ENCODE measurements at regions not wholly inside any gene's neighbourhood (a gene's known extent, or its start where the extent isn't known, plus 50 kb on each side); places are given as distances from the start of the nearest gene placed in this dataset.

GRCh38 chr21:35360870-35361570 lies 311.9 kb upstream of the RUNX1 start:
- no TSS peak for BruUV-seq (replicated peaks)
- Histone ChIP-seq H2AFZ (ENCODE audit: low read length) (no peak overlapping the region), H3K4me1 (ENCODE audit: insufficient read depth, low read length, poor library complexity, severe bottlenecking) (no peaks in the 10 kb centered on the region), H3K4me3 (ENCODE audit: low read depth, low read length, poor library complexity, severe bottlenecking) (no peak overlapping the region), H3K36me3 (ENCODE audit: insufficient read depth, low read length) (no peaks in the 10 kb centered on the region), H3K9me2 (ENCODE audit: insufficient read depth, low read length) (no peaks in the 10 kb centered on the region), H3K4me2 (ENCODE audit: low read length) (no peak overlapping the region), H3K27ac (ENCODE audit: low read depth, low read length, poor library complexity, severe bottlenecking) (no peak overlapping the region), H3K9me3 (ENCODE audit: low read length) (no peaks in the 10 kb centered on the region), H3K79me2 (ENCODE audit: insufficient read depth, low read depth, low read length) (no peaks in the 10 kb centered on the region), H4K20me1 (ENCODE audit: insufficient read depth, low read length) (no peaks in the 10 kb centered on the region)
- no peak for TF ChIP-seq EZH2phosphoT487 (IDR thresholded peaks at IDR 0.05; ENCODE audit: borderline replicate concordance, low read depth, low read length)
- TF ChIP-seq, protein P1, sequence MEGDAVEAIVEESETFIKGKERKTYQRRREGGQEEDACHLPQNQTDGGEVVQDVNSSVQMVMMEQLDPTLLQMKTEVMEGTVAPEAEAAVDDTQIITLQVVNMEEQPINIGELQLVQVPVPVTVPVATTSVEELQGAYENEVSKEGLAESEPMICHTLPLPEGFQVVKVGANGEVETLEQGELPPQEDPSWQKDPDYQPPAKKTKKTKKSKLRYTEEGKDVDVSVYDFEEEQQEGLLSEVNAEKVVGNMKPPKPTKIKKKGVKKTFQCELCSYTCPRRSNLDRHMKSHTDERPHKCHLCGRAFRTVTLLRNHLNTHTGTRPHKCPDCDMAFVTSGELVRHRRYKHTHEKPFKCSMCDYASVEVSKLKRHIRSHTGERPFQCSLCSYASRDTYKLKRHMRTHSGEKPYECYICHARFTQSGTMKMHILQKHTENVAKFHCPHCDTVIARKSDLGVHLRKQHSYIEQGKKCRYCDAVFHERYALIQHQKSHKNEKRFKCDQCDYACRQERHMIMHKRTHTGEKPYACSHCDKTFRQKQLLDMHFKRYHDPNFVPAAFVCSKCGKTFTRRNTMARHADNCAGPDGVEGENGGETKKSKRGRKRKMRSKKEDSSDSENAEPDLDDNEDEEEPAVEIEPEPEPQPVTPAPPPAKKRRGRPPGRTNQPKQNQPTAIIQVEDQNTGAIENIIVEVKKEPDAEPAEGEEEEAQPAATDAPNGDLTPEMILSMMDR (conservative IDR thresholded peaks at IDR 0.05; ENCODE audit: low read length) = no peak
- ChIA-PET CTCF (ENCODE audit: unreplicated experiment) (interaction anchor here (0.6 kb wide), 1 partner anchor 865 kb away, joined by 3 read pairs; no protein-coding TSS in a partner anchor), POLR2A (interaction anchor here (1.0 kb wide), 1 partner anchor 9 kb away, joined by 3 read pairs; no protein-coding TSS in a partner anchor)
- intact Hi-C loops (cut with micrococcal nuclease; ENCODE audit: unreplicated experiment) = no loop called here
- DNase-seq (ENCODE audit: low spot score) = no peak

GRCh38 chr21:35359076-35359475 lies 310.0 kb upstream of the RUNX1 start:
- intact Hi-C loops (cut with micrococcal nuclease; ENCODE audit: unreplicated experiment) = no loop called here
- H3K9me2 ChIP-seq (ENCODE audit: insufficient read depth, low read length) = no peaks in the 10 kb centered on the region
- no peaks in the 10 kb centered on the region for H3K4me1 ChIP-seq (ENCODE audit: insufficient read depth, low read length, poor library complexity, severe bottlenecking)
- no peaks in the 10 kb centered on the region for H3K9me3 ChIP-seq (ENCODE audit: low read length)
- no peak overlapping the region for H3K4me2 ChIP-seq (ENCODE audit: low read length)
- ChIA-PET CTCF (ENCODE audit: unreplicated experiment) (no interaction called here), POLR2A (interaction anchor here (1.4 kb wide), 1 partner anchor 20 kb away, joined by 3 read pairs; no protein-coding TSS in a partner anchor)
- H3K36me3 ChIP-seq (ENCODE audit: insufficient read depth, low read length) = no peaks in the 10 kb centered on the region
- H3K27ac ChIP-seq (ENCODE audit: low read depth, low read length, poor library complexity, severe bottlenecking) = no peak overlapping the region
- BruUV-seq (replicated peaks) = no TSS peak
- H3K4me3 ChIP-seq (ENCODE audit: low read depth, low read length, poor library complexity, severe bottlenecking) = no peak overlapping the region
- H4K20me1 ChIP-seq (ENCODE audit: insufficient read depth, low read length) = no peaks in the 10 kb centered on the region
- no peak for DNase-seq (ENCODE audit: low spot score)
- no peaks in the 10 kb centered on the region for H3K79me2 ChIP-seq (ENCODE audit: insufficient read depth, low read depth, low read length)
- H2AFZ ChIP-seq (ENCODE audit: low read length) = no peak overlapping the region
- no peak for TF ChIP-seq EZH2phosphoT487 (IDR thresholded peaks at IDR 0.05; ENCODE audit: borderline replicate concordance, low read depth, low read length)
- TF ChIP-seq, protein P1 (conservative IDR thresholded peaks at IDR 0.05; ENCODE audit: low read length) = no peak

- no peaks in the 10 kb centered on the region for H3K4me1 ChIP-seq (ENCODE audit: insufficient read depth, low read length, poor library complexity, severe bottlenecking)
- H3K36me3 ChIP-seq (ENCODE audit: insufficient read depth, low read length) = no peaks in the 10 kb centered on the region
- H3K4me3 ChIP-seq (ENCODE audit: low read depth, low read length, poor library complexity, severe bottlenecking) = no peak overlapping the region
- no peaks in the 10 kb centered on the region for H3K9me2 ChIP-seq (ENCODE audit: insufficient read depth, low read length)
- TF ChIP-seq, protein P1 (conservative IDR thresholded peaks at IDR 0.05; ENCODE audit: low read length) = no peak
- H3K9me3 ChIP-seq (ENCODE audit: low read length) = no peaks in the 10 kb centered on the region
- intact Hi-C loops (cut with micrococcal nuclease; ENCODE audit: unreplicated experiment) = no loop called here
- ChIA-PET CTCF (ENCODE audit: unreplicated experiment) (no interaction called here), POLR2A (interaction anchor here (0.7 to 1.4 kb wide), 5 partner anchors 16 to 153 kb away, joined by 3 to 5 read pairs (median 3); no protein-coding TSS in a partner anchor)
- H3K79me2 ChIP-seq (ENCODE audit: insufficient read depth, low read depth, low read length) = no peaks in the 10 kb centered on the region
- H3K4me2 ChIP-seq (ENCODE audit: low read length) = no peak overlapping the region
- DNase-seq (ENCODE audit: low spot score) = no peak
- H4K20me1 ChIP-seq (ENCODE audit: insufficient read depth, low read length) = no peaks in the 10 kb centered on the region
- H2AFZ ChIP-seq (ENCODE audit: low read length) = no peak overlapping the region
- no TSS peak for BruUV-seq (replicated peaks)
- H3K27ac ChIP-seq (ENCODE audit: low read depth, low read length, poor library complexity, severe bottlenecking) = no peak overlapping the region
Observed at GRCh38 chr21:35358008-35358407, 308.9 kb upstream of the RUNX1 start.

Measured in OCI-LY7 (cell line).